GM21528 (cell line): ENCODE measurements at regions not wholly inside any gene's neighbourhood (a gene's known extent, or its start where the extent isn't known, plus 50 kb on each side); places are given as distances from the start of the nearest gene placed in this dataset.
"Not testable (repeated sequence)": the region's sequence is repeated elsewhere in the genome, so short reads cannot be mapped to it uniquely, and the experiment has no call there.

Experiments
- ATAC-seq: cut with Tn5 transposase; IDR thresholded peaks from one replicate; pipeline ENCODE4 v1.9.1; 2021; ENCODE audit warnings: mild to moderate bottlenecking, moderate library complexity; ENCODE audit not compliant: unreplicated experiment, low FRiP score

DNA sequence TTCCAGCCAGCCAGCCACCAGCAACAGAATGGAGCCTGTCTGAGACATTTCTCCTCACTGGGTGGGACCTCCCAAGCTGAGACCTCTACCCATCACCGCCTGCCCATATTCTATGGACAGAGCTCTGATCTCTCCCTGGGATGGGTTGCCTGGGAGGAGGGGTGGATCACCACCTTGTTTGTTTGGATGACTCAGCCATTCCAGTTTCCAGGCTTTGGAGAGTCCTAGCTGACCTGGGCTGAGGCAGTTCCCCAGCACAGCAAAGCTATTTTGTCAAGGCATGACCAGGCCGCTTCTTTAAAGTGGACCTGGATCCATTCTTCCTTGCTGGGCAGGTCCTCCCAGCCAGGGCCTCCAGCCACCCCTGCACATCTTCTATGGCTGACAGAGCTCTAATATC, 982.3 kb downstream of the DNAJB9 start:
- ATAC-seq = no peak

DNA sequence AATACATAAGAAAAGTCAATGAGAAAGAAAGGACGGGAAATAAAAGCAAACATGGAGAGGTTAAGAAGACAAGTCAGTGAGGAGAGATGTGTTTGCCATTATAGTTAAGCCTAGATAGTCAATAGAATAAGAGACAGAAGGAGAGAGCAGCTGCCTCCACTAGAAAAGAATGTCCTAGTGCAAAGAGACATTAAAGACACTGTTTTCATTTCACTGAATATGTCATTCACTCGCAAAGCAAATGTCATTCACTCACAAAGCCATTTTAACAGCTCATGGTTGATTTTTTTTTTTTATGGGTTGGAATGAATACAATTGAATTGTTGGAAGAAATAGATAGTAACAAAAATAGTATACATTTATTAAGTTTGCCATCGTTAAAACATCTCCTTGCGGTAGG, 1007.6 kb downstream of the DNAJB9 start:
- no peak for ATAC-seq

DNA sequence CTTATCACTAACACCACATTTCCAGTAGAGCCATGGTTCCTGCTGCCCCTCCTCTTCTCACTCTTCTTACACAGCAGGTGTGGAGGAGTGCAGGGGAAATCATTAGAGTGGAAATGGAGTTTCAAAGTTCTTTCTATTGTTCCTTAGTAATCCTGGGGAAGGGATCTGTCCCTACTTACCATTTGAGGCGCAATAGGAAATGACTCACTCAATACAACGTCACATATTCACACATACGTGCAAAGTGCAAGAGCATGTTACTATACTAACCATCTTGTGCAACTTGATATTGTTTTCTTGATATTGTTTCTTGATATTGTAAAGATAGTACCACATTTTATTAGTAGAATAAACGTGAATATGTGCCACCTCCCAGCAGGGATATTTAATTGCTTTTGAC, 1010.2 kb downstream of the DNAJB9 start:
- no peak for ATAC-seq

DNA sequence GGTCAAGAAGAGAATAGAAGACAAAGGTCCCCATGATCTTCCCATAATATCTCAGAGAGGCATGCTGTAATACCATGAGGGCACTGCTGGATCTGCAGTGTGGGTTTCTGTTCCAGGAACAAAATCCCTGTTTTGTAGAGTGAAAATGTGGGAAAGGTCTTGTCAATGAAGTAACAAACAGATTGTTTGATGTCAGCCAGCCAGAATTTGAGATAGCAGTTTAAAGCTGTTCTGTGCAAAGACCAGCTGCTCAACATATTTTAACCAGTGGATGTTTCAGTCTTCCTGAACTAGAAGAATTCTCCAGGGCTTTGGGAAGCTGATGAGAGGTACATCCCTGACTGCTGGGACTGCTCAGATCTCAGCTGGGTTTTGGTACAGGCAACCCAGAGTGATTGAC, 1012.5 kb downstream of the DNAJB9 start:
- no peak for ATAC-seq

DNA sequence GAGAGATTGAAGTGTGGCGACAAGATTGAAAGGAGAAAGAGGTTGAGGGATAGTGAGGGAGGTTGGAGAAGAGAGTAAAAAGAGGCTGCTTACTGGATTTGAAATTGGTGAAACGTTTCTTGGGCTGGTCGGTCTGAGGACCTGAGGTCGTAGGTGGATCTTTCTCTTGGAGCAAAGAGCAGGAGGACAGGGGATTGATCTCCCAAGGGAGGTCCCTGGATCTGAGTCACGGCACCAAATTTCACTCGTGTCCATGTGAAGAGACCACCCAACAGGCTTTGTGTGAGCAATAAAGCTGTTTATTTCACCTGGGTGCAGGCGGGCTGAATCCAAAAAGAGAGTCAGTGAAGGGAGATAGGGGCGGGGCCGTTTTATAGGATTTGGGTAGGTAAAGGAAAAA, 1027.3 kb downstream of the DNAJB9 start:
- ATAC-seq = not testable (repeated sequence)

DNA sequence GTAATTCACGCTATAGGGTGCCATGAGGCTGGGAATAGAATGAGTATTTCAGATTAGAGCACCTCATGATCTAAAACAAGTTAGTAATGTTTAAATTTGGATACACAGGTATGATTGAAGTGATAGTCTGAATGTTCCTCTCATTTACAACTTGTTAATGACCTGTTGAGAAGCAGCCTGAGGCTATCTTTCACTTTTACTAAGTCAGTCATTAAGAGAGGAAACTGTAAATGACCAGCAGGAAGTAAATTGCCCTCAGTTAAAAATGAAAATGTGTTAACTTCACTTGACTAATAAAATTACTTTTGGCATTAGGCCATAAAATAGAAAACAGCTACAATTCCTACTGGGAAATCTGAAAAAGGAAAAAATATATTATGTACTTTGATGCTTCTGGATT, 1042.0 kb downstream of the DNAJB9 start:
- ATAC-seq = no peak

DNA sequence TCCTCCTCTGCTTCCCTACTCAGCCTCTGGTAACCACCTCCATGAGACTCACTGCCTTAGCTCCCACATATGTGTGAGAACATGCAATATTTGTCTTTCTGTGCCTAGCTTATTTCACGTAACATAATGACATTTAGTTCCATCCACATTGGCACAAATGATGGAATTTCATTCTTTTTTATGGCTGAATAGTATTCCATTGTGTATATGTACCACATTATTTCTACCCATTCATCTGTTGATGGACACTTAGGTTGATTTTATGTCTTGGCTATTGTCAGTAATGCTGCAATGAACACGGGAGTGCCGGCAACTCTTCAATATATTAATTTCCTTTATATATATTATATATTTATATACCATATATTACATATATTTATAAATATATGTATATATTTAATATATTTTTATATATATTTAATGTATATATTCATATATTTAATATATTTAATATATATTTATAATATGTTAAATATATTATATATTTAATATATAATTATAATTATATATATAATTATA, 1046.9 kb downstream of the DNAJB9 start:
- no peak for ATAC-seq

DNA sequence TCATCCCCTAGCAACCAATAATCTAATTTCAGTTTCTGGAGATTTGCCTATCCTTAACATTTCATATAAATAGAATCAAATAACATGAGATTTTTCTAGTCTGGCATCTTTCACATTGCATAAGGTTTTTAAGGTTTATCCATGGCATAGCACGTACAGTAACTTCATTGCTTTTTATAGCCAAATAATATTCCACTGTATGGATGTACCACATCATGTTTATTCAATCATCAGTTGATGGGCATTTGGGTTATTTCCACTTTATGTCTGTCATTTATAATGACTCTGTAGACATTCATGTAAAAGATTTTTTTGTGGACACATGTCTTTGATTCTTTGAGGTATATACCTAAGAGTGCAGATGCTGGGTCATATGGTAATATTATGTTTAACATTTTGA, 1052.6 kb downstream of the DNAJB9 start:
- no peak for ATAC-seq

DNA sequence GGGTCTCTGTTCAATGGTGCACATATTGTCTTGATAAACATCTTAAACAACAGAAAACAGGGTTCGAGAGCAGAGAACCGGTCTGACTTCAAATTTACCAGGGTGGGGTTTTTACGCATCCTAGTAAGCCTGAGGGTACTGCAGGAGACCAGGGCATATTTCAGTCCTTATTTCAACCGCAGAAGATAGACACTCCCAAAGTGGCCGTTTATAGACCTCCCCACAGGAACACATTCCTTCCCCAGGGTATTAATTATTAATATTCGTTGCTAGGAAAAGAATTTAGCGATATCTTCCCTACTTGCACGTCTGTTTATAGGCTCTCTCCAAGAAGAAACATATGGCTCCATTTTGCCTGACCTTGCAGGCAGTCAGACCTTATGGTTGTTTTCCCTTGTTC, 1063.2 kb downstream of the DNAJB9 start:
- not testable (repeated sequence) for ATAC-seq

DNA sequence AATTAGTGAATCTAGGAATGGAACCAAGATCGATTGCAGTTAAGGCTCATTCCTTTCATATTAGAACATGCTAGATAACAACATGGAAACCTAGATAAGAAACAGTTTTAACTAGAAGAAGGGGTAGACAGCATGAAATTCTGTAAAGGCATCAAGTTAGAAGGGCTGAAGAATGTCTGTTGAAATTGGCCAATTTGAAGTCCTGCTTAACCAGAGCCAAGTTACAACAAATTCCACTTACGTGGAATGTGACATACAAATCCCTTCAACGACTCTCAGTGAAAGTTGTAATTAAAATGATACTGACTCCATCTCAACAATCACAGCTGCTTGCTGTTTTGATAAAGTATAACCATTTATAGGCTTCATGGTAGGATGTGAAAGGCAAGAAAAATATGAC, 1065.7 kb downstream of the DNAJB9 start:
- ATAC-seq = no peak

DNA sequence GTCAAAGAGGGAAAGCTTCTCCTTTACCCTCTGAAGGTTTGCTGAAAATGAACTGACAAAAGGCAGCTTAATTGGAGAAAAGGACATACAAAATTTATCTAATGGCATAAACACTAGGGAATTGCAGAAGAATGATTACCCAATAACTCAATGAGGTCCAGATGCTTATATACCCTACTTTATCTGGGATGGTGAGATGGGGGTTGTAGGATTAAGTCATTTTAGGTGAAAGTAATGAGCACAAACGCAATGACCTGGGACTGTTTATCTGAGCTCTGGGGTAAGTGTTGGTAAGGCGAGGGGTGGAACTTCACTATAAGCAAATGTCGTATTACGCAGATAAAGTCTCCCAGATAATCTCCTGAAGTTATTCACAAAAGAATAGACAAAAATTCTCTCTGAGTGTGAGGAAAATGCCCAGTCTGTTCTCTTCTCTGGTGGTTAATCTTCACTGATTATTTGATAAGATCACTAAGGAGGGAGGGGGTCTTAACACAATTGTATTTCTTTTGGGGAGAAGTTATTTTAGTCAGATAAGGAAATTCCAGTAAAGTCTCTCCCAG, 1067.8 kb downstream of the DNAJB9 start:
- no peak for ATAC-seq

DNA sequence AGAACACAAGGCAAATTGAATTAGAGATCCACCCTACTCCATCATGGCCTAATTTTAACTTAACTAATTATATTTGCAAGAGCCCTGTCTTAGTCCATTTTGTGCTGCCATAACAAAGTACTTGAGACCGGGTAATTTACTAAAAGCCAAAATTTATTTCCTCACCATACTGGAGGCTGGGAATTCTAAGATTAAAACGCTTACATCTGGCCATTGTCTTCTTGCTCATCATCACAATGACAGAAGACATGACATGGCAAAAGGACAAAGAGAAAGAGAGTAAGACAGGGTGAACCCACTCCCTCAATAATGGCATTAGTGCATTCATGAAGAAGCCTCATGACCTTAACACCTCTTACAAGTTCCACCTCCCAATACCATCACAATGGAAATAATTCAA, 1068.6 kb downstream of the DNAJB9 start:
- ATAC-seq = no peak

DNA sequence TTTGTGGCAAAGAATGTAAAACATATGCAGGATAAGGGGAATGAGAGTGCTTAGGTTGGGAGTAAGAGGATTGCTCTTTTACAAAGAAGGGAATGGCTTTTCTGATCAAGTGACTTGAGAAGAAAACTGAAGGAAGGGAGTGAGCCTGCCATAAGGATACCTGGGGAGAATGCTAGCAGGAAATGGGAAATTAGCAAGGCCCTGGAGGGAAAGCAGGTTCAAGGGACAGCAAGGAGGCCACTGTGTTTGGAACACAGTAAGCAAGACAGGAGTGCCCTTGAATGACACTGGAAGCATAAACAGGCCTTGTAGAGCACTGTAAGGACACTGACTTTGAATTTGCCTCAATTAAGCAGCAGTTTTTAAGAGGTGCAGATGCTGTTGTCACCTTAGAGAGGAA, 1069.9 kb downstream of the DNAJB9 start:
- ATAC-seq = no peak

DNA sequence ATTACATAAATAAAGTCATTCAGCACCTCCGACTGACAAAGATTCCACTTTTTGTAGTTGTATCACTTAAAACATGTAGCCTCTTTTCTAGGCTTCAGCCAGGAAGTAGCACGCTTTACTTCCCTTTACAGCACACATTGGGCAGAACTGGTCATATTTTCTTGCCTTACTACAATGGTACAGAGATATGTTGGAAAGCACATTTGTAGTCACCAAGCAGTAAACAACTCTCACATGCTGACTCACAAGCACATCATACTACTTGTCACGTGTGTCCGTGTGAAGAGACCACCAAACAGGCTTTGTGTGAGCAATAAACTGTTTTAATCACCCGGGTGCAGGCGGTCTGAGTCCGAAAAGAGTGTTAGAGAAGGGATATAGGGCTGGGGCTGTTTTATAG, 1071.8 kb downstream of the DNAJB9 start:
- ATAC-seq = no peak

DNA sequence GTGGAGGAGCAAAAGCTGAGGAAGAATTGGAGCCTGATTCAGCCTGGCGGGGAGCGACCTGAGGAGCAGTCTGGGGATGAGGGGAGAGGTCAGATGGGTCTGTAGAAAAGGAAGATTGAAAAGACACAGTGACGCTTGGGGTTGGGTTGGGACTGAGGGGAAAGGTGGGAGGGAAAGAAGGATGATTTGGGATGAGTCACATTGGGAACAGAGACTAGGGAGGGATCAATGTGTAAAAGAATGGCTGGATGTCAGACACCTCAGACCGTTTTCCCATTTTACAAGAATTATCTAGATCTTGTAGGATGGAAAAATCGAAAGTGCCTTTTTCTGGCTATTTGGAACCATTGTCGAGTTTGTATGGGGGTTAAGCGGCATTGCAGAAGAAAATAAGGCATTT, 1076.5 kb downstream of the DNAJB9 start:
- no peak for ATAC-seq

DNA sequence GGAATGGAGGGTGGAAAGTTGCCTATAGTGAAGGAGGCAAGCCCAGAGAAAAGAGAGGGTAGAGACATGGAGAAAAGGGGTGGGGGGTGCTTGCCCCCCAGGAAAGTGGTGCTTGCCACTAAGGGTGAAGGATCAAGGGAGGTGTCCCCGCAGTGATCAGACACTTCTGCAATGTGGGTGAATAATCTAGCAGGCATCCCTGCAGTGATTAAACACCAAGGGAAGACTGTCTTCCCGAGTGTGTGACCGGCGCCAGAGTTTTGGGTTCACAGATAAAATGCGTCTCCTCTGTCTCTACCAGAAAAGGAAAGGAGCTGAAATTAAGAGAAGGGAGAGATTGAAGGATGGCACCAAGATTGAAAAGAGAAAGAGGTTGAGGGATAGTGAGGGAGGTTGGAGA, 1076.9 kb downstream of the DNAJB9 start:
- not testable (repeated sequence) for ATAC-seq

DNA sequence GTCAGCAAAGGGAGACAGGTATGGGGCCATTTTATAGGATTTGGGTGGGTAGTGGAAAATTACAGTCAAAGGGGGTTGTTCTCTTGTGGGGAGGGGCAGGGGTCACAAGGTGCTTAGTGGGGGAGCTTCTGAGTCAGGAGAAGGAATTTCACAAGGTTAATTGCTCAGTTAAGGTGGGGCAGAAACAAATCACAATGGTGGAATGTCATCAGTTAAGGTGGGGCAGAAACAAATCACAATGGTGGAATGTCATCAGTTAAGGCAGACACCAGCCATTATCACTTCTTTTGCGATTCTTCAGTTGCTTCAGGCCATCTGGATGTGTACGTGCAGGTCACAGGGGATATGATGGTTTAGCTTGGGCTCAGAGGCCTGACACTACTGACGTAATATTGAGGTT, 1077.6 kb downstream of the DNAJB9 start:
- not testable (repeated sequence) for ATAC-seq

DNA sequence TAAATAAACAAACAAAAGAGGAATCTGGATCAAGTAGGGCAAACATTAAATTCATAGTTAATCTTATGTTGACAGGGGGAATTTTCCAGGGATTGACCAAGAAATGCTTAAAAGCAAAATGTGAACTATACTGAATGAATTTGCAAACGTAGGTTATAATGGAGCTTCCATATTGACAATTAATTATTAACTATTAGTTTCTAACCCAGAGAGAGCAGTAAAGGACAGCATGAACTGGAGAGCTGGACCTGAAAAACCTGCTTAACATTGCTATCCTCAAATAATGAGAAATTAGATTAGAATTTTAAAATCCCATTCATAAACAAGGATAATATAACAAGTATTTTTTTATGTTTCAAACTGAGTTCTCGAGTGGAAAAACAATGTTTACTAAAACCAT, 1089.6 kb downstream of the DNAJB9 start:
- no peak for ATAC-seq

DNA sequence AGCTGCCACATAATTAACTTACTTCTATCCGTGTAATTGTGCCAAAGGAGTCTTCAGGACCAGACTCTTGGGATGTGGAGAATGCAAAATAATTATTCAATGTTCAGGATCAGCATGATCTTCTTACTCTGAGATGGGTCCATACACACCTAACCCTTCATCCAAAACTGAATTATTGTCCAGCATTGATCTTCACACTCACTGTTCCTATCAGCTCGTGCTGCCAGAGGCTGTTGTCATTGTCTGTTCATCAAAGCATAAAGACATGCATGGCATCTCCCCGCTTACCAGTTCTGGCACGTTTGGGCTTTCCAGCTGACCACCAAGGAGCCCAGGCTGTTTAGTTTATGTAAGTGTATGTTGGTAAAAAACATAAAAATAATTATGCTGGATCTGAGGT, 1090.7 kb downstream of the DNAJB9 start:
- ATAC-seq = no peak

DNA sequence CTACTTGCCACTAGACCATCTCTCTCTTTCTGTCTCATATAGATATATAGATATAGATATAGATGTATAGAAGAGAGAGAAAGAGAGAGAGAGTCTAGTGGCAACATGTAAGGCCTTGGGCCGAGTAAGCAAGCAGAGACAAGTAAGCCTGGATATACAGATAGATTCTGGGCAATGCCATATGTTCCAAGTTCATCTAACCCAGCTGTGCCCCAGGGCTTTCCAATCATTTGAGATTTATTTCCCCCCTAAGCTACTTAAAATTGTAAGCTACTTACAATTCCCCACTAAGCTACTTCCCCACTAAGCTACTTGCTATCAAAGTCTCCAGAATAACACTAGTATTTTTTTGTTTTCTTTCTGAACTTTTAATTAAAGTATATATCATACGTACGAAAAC, 1094.1 kb downstream of the DNAJB9 start:
- ATAC-seq = no peak

DNA sequence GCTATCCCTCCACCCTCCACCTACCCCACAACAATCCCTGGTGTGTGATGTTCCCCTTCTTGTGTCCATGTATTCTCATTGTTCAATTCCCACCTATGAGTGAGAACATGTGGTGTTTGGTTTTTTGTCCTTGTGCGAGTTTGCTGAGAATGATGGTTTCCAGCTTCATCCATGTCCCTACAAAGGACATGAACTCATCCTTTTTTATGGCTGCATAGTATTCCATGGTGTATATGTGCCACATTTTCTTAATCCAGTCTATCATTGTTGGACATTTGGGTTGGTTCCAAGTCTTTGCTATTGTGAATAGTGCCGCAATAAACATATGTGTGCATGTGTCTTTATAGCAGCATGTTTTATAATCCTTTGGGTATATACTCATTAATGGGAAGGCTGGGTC, 1117.6 kb downstream of the DNAJB9 start:
- not testable (repeated sequence) for ATAC-seq

DNA sequence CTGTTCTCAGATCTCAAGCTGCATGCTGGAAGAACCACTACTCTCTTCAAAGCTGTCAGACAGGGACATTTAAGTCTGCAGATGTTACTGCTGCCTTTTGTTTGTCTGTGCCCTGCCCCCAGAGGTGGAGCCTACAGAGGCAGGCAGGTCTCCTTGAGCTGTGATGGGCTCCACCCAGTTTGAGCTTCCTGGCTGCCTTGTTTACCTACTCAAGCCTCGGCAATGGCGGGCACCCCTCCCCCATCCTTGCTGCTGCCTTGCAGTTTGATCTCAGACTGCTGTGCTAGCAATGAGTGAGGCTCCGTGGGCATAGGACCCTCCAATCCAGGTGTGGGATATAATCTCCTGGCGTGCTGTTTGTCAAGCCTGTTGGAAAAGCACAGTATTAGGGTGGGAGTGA, 1122.9 kb downstream of the DNAJB9 start:
- ATAC-seq = not testable (repeated sequence)
